ENCODE measurements at regions not wholly inside any gene's neighbourhood (a gene's known extent, or its start where the extent isn't known, plus 50 kb on each side); places are given as distances from the start of the nearest gene placed in this dataset.

DNA sequence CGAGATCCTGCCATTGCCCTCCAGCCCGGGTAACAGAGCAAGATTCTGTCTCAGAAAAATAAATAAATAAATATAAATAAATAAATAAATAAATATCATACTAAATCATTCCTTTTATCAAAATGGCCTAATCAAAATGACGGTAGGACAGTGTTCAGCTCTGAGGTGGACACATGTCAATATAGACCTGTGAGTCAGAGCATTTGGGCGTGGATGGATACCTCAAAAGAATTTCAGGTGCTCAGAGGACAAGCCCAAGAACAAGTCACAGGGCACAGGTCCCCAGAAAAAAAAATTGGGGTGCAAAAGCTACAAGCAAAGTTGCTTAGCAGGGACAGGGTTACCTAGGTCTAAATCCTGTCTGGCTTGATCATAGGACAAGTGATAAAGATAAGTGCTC lies 204.7 kb upstream of the HS3ST1 start:
- no peak for DNase-seq
- CTCF ChIA-PET = no interaction called here
- Histone ChIP-seq H3K9me3 (no peaks in the 10 kb centered on the region), H3K36me3 (ENCODE audit: control insufficient read depth, insufficient read depth, low read length) (no peaks in the 10 kb centered on the region), H3K4me1 (peaks cover 9% of the 10 kb centered on the region), H3K27me3 (replicated peaks; ENCODE audit: control insufficient read depth, insufficient read depth, low read length) (no peaks in the 10 kb centered on the region), H3K4me3 (ENCODE audit: low read depth, low read length) (no peak overlapping the region)
- Mint-ChIP-seq H3K36me3 (ENCODE audit: insufficient read depth, unreplicated experiment) (no peaks in the 10 kb centered on the region), H3K27me3 (ENCODE audit: insufficient read depth, unreplicated experiment) (no peaks in the 10 kb centered on the region), H3K27ac (ENCODE audit: unreplicated experiment) (no peak overlapping the region), H3K9me3 (ENCODE audit: unreplicated experiment) (peaks cover 11% of the 10 kb centered on the region), H3K4me3 (ENCODE audit: unreplicated experiment) (no peak overlapping the region), H3K4me1 (ENCODE audit: low read depth, unreplicated experiment) (peaks cover 8% of the 10 kb centered on the region)
- POLR2A ChIA-PET = no interaction called here
- intact Hi-C loops (cut with micrococcal nuclease; ENCODE audit: unreplicated experiment) = no loop called here
- no TSS peak for BruUV-seq (replicated peaks)
- TF ChIP-seq, protein P1, sequence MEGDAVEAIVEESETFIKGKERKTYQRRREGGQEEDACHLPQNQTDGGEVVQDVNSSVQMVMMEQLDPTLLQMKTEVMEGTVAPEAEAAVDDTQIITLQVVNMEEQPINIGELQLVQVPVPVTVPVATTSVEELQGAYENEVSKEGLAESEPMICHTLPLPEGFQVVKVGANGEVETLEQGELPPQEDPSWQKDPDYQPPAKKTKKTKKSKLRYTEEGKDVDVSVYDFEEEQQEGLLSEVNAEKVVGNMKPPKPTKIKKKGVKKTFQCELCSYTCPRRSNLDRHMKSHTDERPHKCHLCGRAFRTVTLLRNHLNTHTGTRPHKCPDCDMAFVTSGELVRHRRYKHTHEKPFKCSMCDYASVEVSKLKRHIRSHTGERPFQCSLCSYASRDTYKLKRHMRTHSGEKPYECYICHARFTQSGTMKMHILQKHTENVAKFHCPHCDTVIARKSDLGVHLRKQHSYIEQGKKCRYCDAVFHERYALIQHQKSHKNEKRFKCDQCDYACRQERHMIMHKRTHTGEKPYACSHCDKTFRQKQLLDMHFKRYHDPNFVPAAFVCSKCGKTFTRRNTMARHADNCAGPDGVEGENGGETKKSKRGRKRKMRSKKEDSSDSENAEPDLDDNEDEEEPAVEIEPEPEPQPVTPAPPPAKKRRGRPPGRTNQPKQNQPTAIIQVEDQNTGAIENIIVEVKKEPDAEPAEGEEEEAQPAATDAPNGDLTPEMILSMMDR (IDR thresholded peaks at IDR 0.05; ENCODE audit: insufficient read depth in 1 of 2, low read depth in 1 of 2, low read length in 1 of 2, severe bottlenecking in 1 of 2, unreplicated experiment in 1 of 2) = no peak

DNA sequence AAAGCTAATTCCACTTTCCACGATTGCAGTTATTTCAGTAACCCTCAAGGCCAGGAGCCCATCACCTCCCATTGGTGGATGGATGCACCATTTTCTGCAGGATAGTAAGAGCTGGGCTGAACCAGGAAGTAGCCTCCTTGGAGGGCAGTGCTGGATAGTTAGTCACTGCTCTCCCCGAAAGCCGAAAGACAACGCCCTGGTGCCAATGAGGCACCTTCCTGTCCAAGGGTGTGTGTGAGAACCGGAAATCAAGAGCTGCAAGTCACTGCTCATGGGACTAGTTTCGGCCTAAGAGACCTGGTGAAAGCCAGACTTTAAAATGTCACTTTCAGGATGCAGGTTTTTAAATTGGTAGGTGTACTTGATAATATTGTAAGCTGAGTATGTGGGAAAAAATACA lies 203.8 kb upstream of the HS3ST1 start:
- H3K4me3 Mint-ChIP-seq (ENCODE audit: unreplicated experiment) = no peak overlapping the region
- POLR2A ChIA-PET = no interaction called here

DNA sequence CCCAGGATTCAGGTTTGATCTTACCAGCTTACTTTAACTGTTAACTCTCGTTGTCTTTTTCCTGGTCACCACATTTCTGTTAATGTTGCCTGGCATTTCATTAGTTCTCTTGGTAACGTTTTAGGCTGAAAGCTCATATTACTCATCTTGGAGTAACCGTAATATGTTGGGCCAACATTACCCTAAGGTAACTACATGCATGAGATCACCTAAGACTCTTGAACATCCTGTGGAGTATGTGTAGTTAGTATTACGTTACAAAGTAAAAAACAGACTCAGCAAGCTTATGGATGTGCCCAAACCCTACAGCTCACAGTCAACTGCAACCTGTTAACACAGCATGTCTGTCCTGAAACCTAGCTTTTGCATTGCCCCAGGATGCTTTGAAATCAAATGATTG lies 203.3 kb upstream of the HS3ST1 start:
- no peaks in the 10 kb centered on the region for H3K27me3 ChIP-seq (replicated peaks; ENCODE audit: control insufficient read depth, insufficient read depth, low read length)
- peaks cover 16% of the 10 kb centered on the region for H3K4me1 ChIP-seq
- ChIA-PET CTCF (interaction anchor here (1.1 kb wide), 1 partner anchor 8 kb away, joined by 3 read pairs; no protein-coding TSS in a partner anchor), POLR2A (interaction anchor here (0.5 kb wide), 1 partner anchor 128 kb away, joined by 5 read pairs; no protein-coding TSS in a partner anchor)
- TF ChIP-seq, protein P1 (IDR thresholded peaks at IDR 0.05; ENCODE audit: insufficient read depth in 1 of 2, low read depth in 1 of 2, low read length in 1 of 2, severe bottlenecking in 1 of 2, unreplicated experiment in 1 of 2) = no peak
- intact Hi-C loops (cut with micrococcal nuclease; ENCODE audit: unreplicated experiment) = no loop called here
- no peaks in the 10 kb centered on the region for H3K27me3 Mint-ChIP-seq (ENCODE audit: insufficient read depth, unreplicated experiment)
- H3K36me3 ChIP-seq (ENCODE audit: control insufficient read depth, insufficient read depth, low read length) = no peaks in the 10 kb centered on the region
- H3K9me3 ChIP-seq = no peaks in the 10 kb centered on the region
- H3K27ac Mint-ChIP-seq (ENCODE audit: unreplicated experiment) = no peak overlapping the region
- H3K36me3 Mint-ChIP-seq (ENCODE audit: insufficient read depth, unreplicated experiment) = no peaks in the 10 kb centered on the region
- no TSS peak for BruUV-seq (replicated peaks)
- no peak overlapping the region for H3K4me3 ChIP-seq (ENCODE audit: low read depth, low read length)
- peaks cover 8% of the 10 kb centered on the region for H3K4me1 Mint-ChIP-seq (ENCODE audit: low read depth, unreplicated experiment)
- peaks cover 11% of the 10 kb centered on the region for H3K9me3 Mint-ChIP-seq (ENCODE audit: unreplicated experiment)
- no peak for DNase-seq
- no peak overlapping the region for H3K4me3 Mint-ChIP-seq (ENCODE audit: unreplicated experiment)

More for the DNA sequence above, 203.8 kb upstream of the HS3ST1 start:
- BruUV-seq (replicated peaks) = no TSS peak
- intact Hi-C loops (cut with micrococcal nuclease; ENCODE audit: unreplicated experiment) = no loop called here
- Histone ChIP-seq H3K4me3 (ENCODE audit: low read depth, low read length) (no peak overlapping the region), H3K4me1 (peaks cover 16% of the 10 kb centered on the region), H3K27me3 (replicated peaks; ENCODE audit: control insufficient read depth, insufficient read depth, low read length) (no peaks in the 10 kb centered on the region), H3K9me3 (no peaks in the 10 kb centered on the region), H3K36me3 (ENCODE audit: control insufficient read depth, insufficient read depth, low read length) (no peaks in the 10 kb centered on the region)
- Mint-ChIP-seq H3K9me3 (ENCODE audit: unreplicated experiment) (peaks cover 11% of the 10 kb centered on the region), H3K27me3 (ENCODE audit: insufficient read depth, unreplicated experiment) (no peaks in the 10 kb centered on the region), H3K4me1 (ENCODE audit: low read depth, unreplicated experiment) (peaks cover 8% of the 10 kb centered on the region), H3K27ac (ENCODE audit: unreplicated experiment) (no peak overlapping the region), H3K36me3 (ENCODE audit: insufficient read depth, unreplicated experiment) (no peaks in the 10 kb centered on the region)
- CTCF ChIA-PET = interaction anchor here (1.1 kb wide), 1 partner anchor 9 kb away, joined by 3 read pairs; no protein-coding TSS in a partner anchor
- TF ChIP-seq, protein P1 (IDR thresholded peaks at IDR 0.05; ENCODE audit: insufficient read depth in 1 of 2, low read depth in 1 of 2, low read length in 1 of 2, severe bottlenecking in 1 of 2, unreplicated experiment in 1 of 2) = no peak
- no peak for DNase-seq

Data from Caco-2 (cell line).